GM21381 (cell line): ENCODE measurements at regions not wholly inside any gene's neighbourhood (a gene's known extent, or its start where the extent isn't known, plus 50 kb on each side); places are given as distances from the start of the nearest gene placed in this dataset.

Experiments used
- ATAC-seq: cut with Tn5 transposase; IDR thresholded peaks from one replicate; pipeline ENCODE4 v1.9.1; 2021; ENCODE audit warnings: mild to moderate bottlenecking, moderate library complexity; ENCODE audit not compliant: unreplicated experiment

DNA sequence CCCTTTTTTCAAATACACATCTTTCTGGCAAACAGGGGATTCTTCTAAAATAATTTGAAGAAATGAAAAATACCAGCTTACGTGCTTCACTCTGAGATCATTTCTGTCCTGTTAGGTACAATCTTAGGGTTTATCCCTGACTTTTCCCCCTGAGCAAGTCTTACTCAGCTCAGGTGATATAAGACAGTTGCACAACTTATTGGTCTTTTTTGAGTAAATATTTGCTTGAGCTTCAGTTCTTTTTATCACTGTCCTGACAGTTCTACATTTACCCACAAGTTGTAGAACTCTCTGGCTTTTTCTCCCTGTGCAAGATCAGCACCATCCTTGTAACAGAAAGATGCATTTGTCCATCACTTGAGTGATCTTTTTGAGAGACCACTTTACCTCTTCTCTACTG lies 84.9 kb downstream of the MID1IP1 start:
- ATAC-seq = no peak

DNA sequence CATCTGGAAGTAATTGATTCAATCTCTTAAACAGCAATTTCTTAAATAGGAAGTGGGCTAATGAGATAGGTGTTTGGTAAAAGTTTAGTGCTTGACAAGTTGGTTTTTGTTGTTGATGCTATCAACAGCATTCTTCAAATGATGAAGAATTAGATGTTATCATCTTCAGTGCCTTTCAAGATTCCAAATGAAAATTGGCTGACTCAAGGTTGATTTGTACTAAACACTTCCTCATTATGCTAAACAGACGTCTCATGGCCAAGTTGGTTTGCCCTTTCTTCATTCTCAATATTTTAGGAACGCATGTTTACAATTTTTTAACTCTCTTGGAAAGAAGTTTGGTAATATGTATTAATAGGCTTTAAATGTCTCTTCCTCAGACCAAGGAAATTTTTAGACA lies 86.0 kb downstream of the MID1IP1 start:
- no peak for ATAC-seq

DNA sequence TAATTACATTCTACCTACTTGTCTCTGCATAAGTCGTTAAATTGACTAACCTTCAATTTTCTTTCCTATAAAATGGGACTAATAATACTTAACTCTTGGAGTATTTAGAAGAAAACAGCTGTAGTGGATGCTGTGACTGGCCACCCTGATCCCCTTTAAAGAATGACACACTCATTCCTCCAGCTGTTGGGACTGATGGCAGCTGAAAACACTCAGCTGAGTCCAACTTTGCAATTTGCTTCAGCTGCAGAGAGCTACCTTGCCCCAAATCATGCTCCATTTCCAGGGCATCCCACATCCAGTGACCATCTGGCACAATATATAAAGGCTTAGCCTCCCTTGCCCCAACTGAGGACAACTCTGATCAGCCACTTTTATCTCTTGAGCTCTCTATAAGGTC lies 89.1 kb downstream of the MID1IP1 start:
- no peak for ATAC-seq

DNA sequence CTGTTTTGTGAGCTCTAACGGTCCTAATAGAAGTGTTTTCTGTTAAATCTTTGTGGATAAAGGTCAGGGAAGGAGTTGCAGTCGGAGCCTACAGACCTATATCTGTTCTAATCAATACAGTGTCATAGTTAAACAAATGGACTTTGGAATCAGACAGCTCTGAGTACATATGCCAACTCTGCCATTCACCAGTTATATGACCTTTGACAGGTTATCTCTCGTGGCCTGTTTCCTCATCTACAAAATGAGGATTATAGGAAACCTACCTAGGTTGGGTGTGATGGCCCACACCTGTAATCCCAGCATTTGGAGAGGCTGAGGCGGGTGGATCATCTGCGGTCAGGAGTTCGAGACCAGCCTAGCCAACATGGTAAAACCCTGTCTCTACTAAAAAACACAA lies 89.7 kb downstream of the MID1IP1 start:
- no peak for ATAC-seq

DNA sequence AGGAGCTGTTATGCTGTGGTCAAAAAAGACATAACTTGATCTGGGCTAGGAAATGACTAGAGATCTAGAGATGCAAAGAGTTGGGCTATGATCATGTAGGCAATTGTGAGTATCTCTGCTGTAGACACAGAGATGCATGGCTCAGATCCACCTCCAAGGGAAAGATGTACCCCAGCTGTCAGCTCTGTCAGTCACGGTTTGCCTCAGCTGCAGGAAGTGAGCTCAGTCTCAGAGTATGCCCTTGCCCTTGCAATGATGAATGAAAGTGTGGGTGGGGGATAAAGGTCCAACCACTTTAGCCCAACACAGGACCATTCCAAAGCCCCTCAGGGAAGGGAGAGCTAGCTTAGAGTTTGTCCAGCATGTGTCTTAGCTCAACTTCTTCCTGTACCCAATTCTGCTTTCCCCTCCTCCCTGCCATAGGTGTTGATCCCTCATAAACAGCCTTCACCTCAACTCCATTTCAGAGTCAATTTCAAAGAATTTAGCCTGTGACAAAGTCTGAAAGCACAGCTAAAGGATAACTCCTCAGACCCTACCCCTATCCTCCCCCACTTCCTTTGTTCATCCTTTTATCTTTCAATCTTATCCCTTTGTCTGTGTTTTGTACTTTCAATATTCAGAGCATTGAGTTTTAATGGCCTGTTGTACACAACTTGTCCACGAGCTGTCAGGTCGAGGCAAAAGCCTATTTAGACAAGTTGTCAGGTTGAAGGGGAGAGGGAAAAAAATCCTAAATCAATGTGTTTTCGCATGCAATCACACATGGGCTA lies 90.6 kb downstream of the MID1IP1 start:
- ATAC-seq = peak; percentile 92

DNA sequence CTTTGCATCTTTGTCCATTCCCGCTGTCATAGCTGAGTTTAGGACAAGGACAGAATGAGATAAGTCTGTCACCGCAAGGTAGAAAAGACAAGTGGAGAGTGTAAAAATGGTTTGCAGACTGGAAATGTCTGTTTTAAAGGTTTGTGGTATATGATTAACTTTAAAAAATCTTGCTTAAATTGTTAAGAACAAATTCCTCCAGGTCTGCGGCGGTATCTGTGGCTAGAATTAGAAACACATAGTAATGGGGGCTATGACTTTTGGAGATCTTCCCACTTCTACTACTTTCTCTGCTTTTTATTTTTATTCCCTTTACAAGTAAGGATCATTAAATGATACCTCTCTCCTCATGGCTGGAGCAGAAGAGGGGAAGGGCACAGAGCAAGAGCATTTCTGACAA lies 92.2 kb downstream of the MID1IP1 start:
- ATAC-seq = no peak

DNA sequence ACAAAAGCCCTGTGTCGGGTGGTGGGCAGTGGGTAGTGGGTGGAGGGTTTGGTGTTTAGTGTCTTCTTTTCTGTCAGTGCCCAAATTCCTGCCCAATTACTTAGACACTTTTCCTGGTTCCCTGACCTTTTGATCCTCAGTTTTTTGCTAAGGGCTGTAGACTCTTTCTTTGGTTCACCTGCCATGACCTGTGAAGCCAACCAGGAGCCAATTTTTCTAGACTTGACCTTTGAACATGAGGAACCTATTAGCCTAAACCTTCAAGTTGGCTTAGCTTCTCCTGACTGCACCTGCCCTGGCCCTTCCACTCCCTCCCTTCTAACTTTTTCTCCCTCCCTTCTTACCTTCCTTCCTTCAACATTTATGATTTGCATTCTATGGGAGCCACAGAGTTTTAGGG lies 94.5 kb downstream of the MID1IP1 start:
- ATAC-seq = no peak

DNA sequence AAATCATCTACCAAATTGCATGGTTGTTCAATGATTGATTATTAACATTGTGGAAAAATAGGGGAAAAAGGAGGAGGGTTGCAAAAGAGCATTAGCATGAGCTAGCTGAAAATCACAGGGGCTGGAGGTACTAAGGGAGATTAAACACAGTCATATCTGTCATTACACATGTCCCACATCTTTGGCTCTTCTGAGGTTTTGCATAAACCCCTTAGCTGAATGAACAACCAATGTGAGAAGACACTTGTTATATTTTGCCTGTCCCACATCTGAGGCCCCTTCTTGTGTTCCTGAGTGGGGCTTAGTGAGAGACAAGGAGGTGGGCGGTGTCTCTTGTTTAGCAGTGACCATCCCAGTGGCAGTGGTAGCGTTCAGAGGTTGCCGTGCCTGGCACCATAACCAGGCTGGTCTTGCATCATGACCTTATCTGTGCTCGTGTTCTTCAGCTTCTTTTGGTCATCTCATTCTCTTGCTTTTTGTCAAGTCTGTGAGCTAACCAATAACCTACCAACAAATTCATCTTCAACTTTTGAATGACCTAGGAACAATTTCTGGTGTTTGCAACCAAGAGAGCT lies 95.6 kb downstream of the MID1IP1 start:
- peak; percentile 69 for ATAC-seq

DNA sequence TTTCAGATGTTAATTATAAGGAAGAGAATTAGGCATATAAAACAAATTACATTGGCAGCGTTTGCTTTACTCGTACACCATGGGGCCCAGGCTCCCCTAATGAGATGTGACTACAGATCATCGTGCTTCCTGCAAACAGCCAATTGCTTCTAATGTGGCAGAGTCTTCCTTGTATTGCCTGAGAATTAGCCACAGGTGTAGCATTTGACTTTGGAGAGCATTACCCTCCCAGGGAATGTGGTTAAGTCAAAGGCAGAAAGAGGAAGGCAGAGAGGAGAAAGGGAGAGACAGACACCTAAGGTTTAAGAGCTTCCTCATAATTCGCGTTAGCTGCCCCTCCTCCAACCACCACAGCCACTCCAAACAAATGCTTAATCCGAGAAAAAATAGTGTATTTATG lies 97.0 kb downstream of the MID1IP1 start:
- ATAC-seq = no peak

DNA sequence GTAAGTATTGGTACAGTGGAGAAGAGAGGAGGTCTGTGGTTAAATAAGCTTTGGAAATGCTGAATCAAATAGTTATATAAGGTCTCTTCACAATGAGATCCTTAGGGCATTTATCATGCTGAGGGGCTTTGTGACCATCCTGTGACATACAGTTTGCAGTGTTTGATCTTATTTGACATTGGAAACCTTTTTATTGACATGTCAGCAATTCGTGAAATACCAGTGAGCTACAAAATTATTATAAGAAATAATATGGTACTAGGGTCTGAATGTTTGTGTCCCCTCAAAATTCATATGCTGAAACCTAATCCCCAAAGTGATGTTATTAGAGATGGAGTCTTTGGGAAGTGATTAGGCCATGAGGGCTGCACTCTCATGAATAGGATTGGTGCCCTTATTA lies 98.4 kb downstream of the MID1IP1 start:
- ATAC-seq = no peak

DNA sequence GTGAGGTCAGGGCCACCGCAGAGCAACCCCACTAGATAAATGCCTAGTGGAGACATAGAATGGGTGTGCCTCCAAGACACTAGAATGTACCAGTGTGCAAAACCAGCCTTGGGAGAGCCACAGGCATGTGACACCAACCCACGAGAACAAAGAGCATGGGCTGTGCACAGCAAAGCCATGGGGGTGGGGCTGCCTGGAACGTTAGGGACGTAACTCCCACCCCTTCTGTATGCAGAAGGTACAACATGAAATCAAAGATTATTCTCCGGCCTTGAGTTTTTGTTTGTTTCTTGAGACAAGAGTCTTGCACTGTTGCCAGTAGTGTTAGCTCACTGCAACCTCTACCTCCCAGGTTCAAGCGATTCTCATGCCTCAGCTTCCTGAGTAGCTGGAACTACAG lies 99.5 kb downstream of the MID1IP1 start:
- no peak for ATAC-seq

DNA sequence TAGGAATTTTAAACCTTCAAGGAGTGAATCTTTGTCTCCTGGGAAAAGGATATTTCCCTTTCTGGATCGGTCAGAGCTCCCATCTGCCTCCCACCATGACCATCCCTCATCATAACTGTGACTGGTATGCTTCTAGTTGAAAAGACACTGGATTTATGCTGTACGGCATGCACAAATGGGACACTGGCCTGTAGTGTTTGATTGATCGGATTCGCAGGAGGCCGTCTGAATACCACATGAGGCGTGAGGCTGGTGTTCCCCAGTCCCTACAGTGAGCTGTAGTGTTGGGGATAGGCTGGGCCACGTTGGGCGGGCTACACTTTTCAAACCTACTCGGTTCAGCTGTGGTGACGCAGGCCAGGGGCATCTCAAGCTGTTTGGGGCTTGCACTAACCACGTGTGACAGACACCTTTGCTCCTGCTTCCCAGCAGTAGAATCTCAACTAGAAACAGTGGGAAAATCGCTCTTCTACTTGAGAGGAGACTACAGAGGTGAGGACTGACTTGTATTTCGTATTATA lies 101.8 kb downstream of the MID1IP1 start:
- no peak for ATAC-seq

DNA sequence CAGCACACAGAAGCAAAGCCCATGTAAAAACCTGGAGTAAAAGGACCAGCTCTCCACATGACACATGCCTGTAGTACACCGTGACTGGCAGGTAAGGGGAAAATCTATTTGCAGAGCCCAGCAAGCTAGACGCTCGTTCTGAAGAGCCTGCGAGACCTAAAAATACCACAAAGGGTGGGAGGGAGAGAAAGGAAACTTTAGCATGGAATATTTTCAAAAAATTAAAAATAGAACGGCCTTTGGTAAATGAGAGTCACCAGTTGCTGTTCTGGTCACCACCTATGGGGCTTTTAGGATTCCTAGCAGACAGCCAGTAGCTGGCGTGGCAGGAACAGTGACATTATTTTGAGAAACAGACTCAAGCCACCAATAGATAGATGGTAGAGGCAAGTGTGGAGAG lies 115.5 kb downstream of the MID1IP1 start:
- no peak for ATAC-seq

DNA sequence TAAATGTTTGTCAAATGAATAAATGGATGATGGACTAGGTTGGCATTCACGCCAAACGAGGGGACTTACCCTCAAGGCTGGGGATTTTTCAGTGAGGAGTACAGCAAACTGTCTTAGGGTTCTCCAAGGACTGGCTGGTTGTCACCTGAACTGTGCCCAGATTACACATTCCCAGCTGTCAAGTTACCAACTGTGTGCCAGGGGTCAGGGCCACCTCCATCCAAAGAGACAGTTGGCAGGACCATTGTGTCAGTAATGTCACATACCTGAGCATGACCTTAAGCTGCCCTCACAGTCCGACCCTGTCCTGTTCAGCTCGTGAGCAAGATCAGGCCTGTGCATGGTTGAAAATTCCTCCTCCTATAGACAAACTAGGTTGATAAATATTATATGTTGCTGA lies 116.7 kb downstream of the MID1IP1 start:
- ATAC-seq = no peak

DNA sequence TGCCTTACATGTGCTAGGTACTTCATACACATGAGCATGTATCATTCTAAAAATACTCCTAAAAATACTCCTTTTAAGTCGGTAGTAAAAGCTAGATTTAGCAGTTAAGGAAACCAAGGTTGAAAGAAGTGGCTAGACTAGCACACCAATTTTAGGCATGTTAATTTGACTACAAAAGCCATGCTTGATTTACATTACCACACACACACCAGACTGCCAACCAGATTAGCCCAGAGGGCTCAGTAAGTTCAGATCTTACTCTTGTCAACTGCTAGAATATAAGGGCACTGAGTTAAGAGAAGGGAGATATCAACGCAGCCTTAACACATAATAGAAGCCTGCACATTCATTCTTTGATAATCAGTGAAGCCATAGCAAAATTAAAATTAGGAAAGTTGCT lies 117.9 kb downstream of the MID1IP1 start:
- no peak for ATAC-seq

DNA sequence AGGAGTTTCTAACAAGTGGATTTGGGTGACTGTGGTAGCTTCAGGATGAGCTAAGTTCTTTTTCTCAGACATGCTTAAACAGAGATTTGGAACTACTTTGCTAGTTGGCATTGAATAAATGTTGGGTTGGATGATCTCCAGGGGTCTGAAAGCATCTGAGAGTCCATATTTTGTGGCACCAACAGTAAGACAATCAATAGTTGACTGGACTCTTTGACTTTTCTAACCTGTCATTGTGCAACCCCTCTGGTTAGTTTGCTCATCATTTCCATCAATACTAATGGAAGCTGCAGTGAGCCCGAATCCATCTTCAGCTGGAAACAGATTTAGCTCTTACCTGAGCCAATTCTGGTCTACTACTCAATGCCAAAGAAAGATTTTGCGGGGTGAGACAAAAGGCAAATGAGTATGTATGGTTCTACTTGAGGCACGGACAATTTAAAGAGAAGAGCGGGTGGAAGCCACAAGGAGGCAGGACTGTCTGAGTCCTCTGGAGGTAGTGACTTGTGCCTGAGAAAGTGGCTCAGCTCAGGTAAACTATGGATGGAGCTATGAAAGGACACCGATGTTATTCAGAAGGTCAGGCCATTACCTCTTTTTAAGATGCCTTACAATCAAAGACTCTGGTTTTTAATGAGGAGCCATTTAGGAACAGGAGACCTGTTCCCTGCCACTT lies 118.7 kb downstream of the MID1IP1 start:
- ATAC-seq = no peak

DNA sequence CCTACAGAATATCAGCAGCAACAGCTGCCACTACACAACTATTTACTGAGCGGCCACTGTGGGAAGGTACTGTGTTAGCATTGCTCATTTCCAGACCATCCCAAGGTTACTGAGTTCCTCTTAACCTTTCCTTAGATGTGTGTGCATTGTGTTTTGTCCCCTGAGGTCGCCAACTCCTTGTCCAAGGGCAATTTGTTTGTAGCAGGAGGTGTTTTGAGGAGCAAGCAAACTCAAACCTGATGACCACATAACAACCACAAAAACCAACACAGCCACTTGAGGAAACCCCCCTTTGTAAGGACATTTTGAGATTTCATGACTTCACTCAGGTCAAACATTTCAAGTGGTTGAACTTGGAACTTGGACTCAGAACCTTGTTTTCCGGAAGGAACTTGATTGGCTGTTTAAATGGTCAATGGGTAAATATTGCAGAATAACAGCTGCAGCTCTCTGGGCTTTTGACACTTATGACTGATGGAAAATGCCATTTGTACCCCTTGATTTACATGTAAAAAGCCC lies 122.3 kb downstream of the MID1IP1 start:
- ATAC-seq = no peak

DNA sequence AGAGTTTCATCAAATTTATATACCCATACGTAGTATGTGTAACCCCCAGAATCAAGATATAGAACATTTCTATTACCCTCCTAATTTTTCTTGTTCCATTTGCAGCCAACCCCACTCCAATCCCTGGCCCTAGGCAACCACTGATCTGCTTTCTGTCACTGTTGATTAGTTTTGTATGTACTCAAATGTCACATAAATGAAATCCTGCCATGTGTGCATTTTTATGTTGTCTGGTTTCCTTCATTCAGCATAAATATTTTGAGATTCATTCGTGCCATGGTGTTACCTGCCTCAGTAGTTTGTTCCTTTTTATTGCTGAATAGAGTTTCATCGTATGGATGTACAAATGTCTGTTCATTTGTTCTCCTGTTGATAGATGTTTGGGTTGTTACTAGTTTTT lies 126.3 kb downstream of the MID1IP1 start:
- no peak for ATAC-seq

DNA sequence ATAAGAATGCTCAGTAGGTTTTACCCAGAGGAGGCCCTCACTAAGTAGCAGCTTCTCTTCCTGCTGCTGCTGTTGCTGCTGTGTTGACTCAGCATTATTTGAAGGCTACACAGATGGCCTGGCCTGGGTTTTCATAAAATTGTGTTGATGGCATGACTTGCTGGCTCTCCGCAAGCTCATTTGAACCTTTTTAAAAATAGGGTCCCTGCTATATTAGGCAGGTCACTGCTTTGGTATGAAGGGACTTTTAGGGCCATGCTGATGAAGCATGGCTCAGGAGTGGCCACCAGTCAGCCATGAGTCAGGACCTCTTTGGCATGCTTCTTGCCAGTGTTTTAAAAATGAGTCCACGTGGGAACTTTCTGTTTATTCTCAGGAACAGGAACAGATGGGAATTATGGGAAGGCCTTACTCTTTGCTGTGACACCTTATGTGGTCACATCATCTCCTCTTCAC lies 128.7 kb downstream of the MID1IP1 start:
- ATAC-seq = no peak

DNA sequence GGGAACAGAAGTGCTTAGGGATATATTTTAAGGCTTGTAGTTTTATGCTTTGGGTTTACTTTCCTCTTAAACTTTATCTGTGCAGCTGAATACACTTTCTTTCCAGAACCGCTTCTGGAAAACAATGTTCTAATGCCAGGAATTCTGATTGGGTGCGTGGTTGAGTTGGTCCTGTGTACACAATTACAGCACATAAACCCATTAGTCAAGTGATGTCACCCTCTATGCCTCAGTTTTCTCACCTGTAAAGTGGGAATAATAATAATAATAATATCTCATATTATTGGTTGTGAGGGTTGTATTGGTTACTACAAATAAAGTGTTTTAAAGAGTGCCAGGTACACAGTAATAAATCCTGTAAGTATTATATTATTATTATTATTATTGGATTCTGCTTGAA lies 129.2 kb downstream of the MID1IP1 start:
- no peak for ATAC-seq

DNA sequence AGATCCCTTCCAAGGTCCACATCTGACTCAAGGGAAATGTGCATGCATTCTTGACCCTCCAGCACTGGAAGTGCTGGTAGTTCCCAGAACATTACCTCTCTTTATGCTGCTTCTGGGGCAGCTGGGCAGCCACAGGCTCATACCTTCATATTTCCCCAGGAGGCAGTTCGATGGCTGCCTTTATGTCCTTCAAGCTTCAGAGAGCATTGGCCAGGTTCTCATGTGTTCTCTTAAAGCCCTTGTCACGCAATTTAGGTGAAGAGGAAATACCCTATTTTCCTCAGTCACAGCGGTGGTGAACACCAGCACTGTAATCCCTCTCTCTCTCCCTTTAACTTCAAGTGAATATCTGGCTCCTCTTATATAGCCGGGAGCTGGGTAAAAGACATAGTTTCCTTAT lies 134.3 kb downstream of the MID1IP1 start:
- ATAC-seq = no peak

DNA sequence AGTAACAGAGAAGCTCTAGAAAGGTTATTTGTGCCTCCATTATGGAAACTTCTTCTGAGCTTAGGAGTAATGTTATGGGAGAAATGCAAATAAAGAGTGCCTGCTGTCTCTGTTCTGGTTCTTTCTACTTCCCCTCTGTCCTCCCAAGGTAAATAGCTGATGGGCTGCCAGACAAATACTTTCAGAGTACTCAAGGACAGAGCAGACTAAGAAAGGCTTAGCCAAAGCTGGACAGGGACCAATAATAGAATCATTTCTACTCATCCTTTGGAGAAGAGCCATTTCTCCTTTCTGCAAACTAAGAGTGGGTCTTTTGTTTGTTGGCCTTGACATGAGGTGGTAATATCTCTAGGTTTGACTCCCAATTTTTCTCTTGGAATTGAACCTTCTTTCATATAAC lies 136.1 kb downstream of the MID1IP1 start:
- ATAC-seq = no peak
